ENCODE measurements at regions not wholly inside any gene's neighbourhood (a gene's known extent, or its start where the extent isn't known, plus 50 kb on each side); places are given as distances from the start of the nearest gene placed in this dataset.

- no peak for DNase-seq
- Mint-ChIP-seq H3K4me1 (ENCODE audit: low read depth) (peaks cover 23% of the 10 kb centered on the region), H3K27me3 (ENCODE audit: insufficient read depth) (peaks cover 16% of the 10 kb centered on the region), H3K36me3 (ENCODE audit: low read depth) (no peaks in the 10 kb centered on the region), H3K27ac (peak overlapping the region; percentile 87), H3K9me3 (no peaks in the 10 kb centered on the region), H3K4me3 (peak overlapping the region; percentile 90)
- TF ChIP-seq, protein P1, sequence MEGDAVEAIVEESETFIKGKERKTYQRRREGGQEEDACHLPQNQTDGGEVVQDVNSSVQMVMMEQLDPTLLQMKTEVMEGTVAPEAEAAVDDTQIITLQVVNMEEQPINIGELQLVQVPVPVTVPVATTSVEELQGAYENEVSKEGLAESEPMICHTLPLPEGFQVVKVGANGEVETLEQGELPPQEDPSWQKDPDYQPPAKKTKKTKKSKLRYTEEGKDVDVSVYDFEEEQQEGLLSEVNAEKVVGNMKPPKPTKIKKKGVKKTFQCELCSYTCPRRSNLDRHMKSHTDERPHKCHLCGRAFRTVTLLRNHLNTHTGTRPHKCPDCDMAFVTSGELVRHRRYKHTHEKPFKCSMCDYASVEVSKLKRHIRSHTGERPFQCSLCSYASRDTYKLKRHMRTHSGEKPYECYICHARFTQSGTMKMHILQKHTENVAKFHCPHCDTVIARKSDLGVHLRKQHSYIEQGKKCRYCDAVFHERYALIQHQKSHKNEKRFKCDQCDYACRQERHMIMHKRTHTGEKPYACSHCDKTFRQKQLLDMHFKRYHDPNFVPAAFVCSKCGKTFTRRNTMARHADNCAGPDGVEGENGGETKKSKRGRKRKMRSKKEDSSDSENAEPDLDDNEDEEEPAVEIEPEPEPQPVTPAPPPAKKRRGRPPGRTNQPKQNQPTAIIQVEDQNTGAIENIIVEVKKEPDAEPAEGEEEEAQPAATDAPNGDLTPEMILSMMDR (IDR thresholded peaks at IDR 0.05), result no peak
Observed at GRCh38 chr1:9429342-9429711, 109.9 kb upstream of the SLC25A33 start.

GRCh38 chr1:9434247-9435152 lies 104.8 kb upstream of the SLC25A33 start:
- no peak overlapping the region for H3K27ac Mint-ChIP-seq
- H3K4me1 Mint-ChIP-seq (ENCODE audit: low read depth), result peaks cover 19% of the 10 kb centered on the region
- no peaks in the 10 kb centered on the region for H3K36me3 Mint-ChIP-seq (ENCODE audit: low read depth)
- H3K9me3 Mint-ChIP-seq, result no peaks in the 10 kb centered on the region
- DNase-seq, result no peak
- no peak overlapping the region for H3K4me3 Mint-ChIP-seq
- TF ChIP-seq, protein P1 (IDR thresholded peaks at IDR 0.05), result no peak
- peaks cover 4% of the 10 kb centered on the region; the same call in 1 of the 2 replicates for H3K27me3 Mint-ChIP-seq (ENCODE audit: insufficient read depth)

GRCh38 chr1:9435153-9435636 lies 104.1 kb upstream of the SLC25A33 start:
- Mint-ChIP-seq H3K4me3 (no peak overlapping the region), H3K9me3 (no peaks in the 10 kb centered on the region), H3K4me1 (ENCODE audit: low read depth) (peaks cover 12% of the 10 kb centered on the region), H3K36me3 (ENCODE audit: low read depth) (no peaks in the 10 kb centered on the region), H3K27ac (no peak overlapping the region), H3K27me3 (ENCODE audit: insufficient read depth) (peaks cover 4% of the 10 kb centered on the region; the same call in 1 of the 2 replicates)
- no peak for DNase-seq
- TF ChIP-seq, protein P1 (IDR thresholded peaks at IDR 0.05), result no peak

GRCh38 chr1:9435854-9436640 lies 103.2 kb upstream of the SLC25A33 start:
- H3K9me3 Mint-ChIP-seq, result no peaks in the 10 kb centered on the region
- peaks cover 4% of the 10 kb centered on the region; the same call in 1 of the 2 replicates for H3K27me3 Mint-ChIP-seq (ENCODE audit: insufficient read depth)
- H3K36me3 Mint-ChIP-seq (ENCODE audit: low read depth), result no peaks in the 10 kb centered on the region
- H3K4me3 Mint-ChIP-seq, result no peak overlapping the region
- TF ChIP-seq, protein P1 (IDR thresholded peaks at IDR 0.05), result no peak
- H3K27ac Mint-ChIP-seq, result no peak overlapping the region
- DNase-seq, result no peak
- peaks cover 15% of the 10 kb centered on the region for H3K4me1 Mint-ChIP-seq (ENCODE audit: low read depth)

- TF ChIP-seq, protein P1 (IDR thresholded peaks at IDR 0.05), result no peak
- Mint-ChIP-seq H3K36me3 (ENCODE audit: low read depth) (no peaks in the 10 kb centered on the region), H3K4me1 (ENCODE audit: low read depth) (peaks cover 31% of the 10 kb centered on the region), H3K4me3 (no peak overlapping the region), H3K27ac (no peak overlapping the region), H3K9me3 (no peaks in the 10 kb centered on the region), H3K27me3 (ENCODE audit: insufficient read depth) (peaks cover 7% of the 10 kb centered on the region)
- DNase-seq, result no peak
Observed at GRCh38 chr1:9437961-9438430, 101.3 kb upstream of the SLC25A33 start.
